NOMO-1 treated with DMSO at 0.1 percent for 48 hours (cell line): ENCODE measurements at regions not wholly inside any gene's neighbourhood (a gene's known extent, or its start where the extent isn't known, plus 50 kb on each side); places are given as distances from the start of the nearest gene placed in this dataset.
"Not testable (repeated sequence)": the region's sequence is repeated elsewhere in the genome, so short reads cannot be mapped to it uniquely, and the experiment has no call there.

Source experiments
- DNase-seq: peaks from one replicate; lab custom pipeline; 2025; ENCODE audit not compliant: unreplicated experiment; lab: John Stamatoyannopoulos, UW

- DNase-seq, result no peak
These were observed 50.3 kb upstream of the KYNU start for GRCh38 chr2:142827170-142827569.

- no peak for DNase-seq
These were observed 51.6 kb upstream of the KYNU start for GRCh38 chr2:142825861-142826260.

- DNase-seq, result no peak
These were observed 52.7 kb upstream of the KYNU start for GRCh38 chr2:142824756-142825155.

GRCh38 chr2:142822190-142822589 lies 55.3 kb upstream of the KYNU start:
- no peak for DNase-seq

- no peak for DNase-seq
These were observed 58.1 kb upstream of the KYNU start for GRCh38 chr2:142819411-142819810.

- DNase-seq, result no peak
These were observed 62.1 kb upstream of the KYNU start for GRCh38 chr2:142815375-142815774.

- DNase-seq, result no peak
These were observed 63.3 kb upstream of the KYNU start for GRCh38 chr2:142813830-142814829.

- DNase-seq, result not testable (repeated sequence)
These were observed 65.8 kb upstream of the KYNU start for GRCh38 chr2:142811644-142812043.

- DNase-seq, result no peak
These were observed 72.2 kb upstream of the KYNU start for GRCh38 chr2:142805244-142805643.

GRCh38 chr2:142803158-142803557 lies 74.3 kb upstream of the KYNU start:
- no peak for DNase-seq

- no peak for DNase-seq
These were observed 80.9 kb upstream of the KYNU start for GRCh38 chr2:142796588-142796987.

GRCh38 chr2:142796161-142796560 lies 81.3 kb upstream of the KYNU start:
- DNase-seq, result no peak

- DNase-seq, result no peak
These were observed 82.6 kb upstream of the KYNU start for GRCh38 chr2:142794850-142795249.

- not testable (repeated sequence) for DNase-seq
These were observed 85.1 kb upstream of the KYNU start for GRCh38 chr2:142792328-142792727.

GRCh38 chr2:142791335-142791734 lies 86.1 kb upstream of the KYNU start:
- no peak for DNase-seq

- no peak for DNase-seq
These were observed 90.4 kb upstream of the KYNU start for GRCh38 chr2:142786918-142787702.

GRCh38 chr2:142782942-142783443 lies 94.5 kb upstream of the KYNU start:
- DNase-seq, result no peak

GRCh38 chr2:142781146-142781545 lies 96.3 kb upstream of the KYNU start:
- DNase-seq, result no peak

- no peak for DNase-seq
These were observed 99.2 kb upstream of the KYNU start for GRCh38 chr2:142778289-142778688.

- DNase-seq, result no peak
These were observed 99.7 kb upstream of the KYNU start for GRCh38 chr2:142777742-142778141.

- no peak for DNase-seq
These were observed 107.7 kb upstream of the KYNU start for GRCh38 chr2:142769761-142770160.

- DNase-seq, result no peak
These were observed 109.6 kb upstream of the KYNU start for GRCh38 chr2:142767847-142768246.
